GM12864 (cell line): ENCODE measurements at regions not wholly inside any gene's neighbourhood (a gene's known extent, or its start where the extent isn't known, plus 50 kb on each side); places are given as distances from the start of the nearest gene placed in this dataset.

Experiments used
- DNase-seq: peaks from one replicate; pipeline ENCODE4 v3.0.0-alpha.2; 2011; ENCODE audit warnings: low read depth
- H3K4me3 ChIP-seq: 2 replicates; pipeline ENCODE4 v1.5.1; 2011; ENCODE audit warnings: mild to moderate bottlenecking, low read depth, low read length, control low read depth
- CTCF ChIP-seq: IDR thresholded peaks from 2 replicates; pipeline ENCODE4 v1.5.1; 2011; ENCODE audit warnings: low read depth, mild to moderate bottlenecking, moderate library complexity, low read length, control low read depth, inconsistent platforms; ENCODE audit errors: missing control alignments

DNA sequence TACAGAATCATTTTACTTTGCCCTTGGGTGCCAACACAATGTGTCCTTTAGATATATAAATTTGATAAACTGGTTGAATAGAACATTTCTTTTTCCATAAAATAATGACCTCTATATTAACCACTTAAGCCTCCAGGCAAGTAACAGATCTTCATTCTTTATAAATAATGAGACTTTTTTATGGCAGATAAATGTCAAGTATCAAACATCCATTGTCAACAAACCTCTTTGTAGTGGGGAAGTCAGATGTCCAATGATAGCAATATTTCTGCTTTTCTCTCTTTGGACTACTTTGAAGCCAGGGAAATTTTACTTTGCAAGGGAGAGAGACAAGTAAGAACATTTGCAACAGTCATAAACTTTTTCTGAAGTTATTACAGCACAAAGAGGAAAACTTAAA is 841.2 kb downstream of the CDH8 start:
- DNase-seq: no peak
- no peak overlapping the region for H3K4me3 ChIP-seq
- no peak for TF ChIP-seq CTCF

DNA sequence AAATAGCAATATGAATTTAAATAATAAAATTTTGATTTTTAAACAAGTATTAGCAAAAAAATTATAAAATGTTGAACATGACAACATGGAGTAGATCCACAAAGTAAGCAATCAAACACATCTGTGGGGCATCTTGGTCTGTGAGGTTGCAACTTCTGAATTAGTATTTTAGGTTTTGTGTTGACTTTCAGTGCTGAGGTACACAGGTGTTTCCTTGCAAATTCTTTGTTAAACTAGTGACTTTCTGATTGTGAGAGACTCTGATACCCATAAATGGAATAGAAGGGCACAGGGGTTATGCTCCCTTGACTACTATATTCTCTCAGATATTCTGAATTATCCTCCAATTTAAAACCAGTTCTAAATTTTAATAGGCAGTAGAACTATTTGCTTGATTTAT is 841.7 kb downstream of the CDH8 start:
- no peak overlapping the region for H3K4me3 ChIP-seq
- TF ChIP-seq CTCF: no peak
- no peak for DNase-seq

- no peak for DNase-seq
- TF ChIP-seq CTCF: no peak
- no peak overlapping the region for H3K4me3 ChIP-seq
These were observed 853.8 kb downstream of the CDH8 start for GRCh38 chr16:61182391-61182790.

DNA sequence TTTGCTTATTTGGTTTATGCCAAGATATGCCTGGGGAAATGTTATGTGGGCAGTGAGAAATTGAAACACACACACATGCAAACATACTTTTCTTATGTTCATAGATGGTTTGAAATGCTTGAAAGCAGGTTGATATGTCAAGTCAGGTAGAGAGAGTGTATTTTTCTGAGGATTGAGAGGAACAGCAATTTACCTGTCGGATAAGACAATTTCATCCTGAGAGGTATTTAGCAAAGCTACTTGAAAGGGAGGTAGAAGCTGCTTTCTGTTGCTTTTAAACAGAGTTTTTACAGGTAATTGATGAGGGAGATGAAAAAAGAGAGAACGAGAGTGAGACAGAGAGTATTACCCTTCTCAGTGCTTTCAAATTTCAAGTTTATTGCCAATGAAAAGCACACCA is 854.3 kb downstream of the CDH8 start:
- no peak for DNase-seq
- TF ChIP-seq CTCF: no peak
- no peak overlapping the region for H3K4me3 ChIP-seq

GRCh38 chr16:61179561-61179960 is 856.7 kb downstream of the CDH8 start:
- H3K4me3 ChIP-seq: no peak overlapping the region
- no peak for DNase-seq
- TF ChIP-seq CTCF: no peak

- DNase-seq: no peak
These were observed 870.4 kb downstream of the CDH8 start for GRCh38 chr16:61165797-61166196.

GRCh38 chr16:61150351-61150750 is 885.9 kb downstream of the CDH8 start:
- H3K4me3 ChIP-seq: no peak overlapping the region
- no peak for DNase-seq
- no peak for TF ChIP-seq CTCF

More at GRCh38 chr16:61165797-61166196, 870.4 kb downstream of the CDH8 start:
- no peak overlapping the region for H3K4me3 ChIP-seq
- no peak for TF ChIP-seq CTCF
